ENCODE measurements at regions not wholly inside any gene's neighbourhood (a gene's known extent, or its start where the extent isn't known, plus 50 kb on each side); places are given as distances from the start of the nearest gene placed in this dataset.

- Histone ChIP-seq H3K4me1 (ENCODE audit: insufficient read depth, low read length, severe bottlenecking) (no peaks in the 10 kb centered on the region), H3K36me3 (ENCODE audit: insufficient read depth, low read length) (no peaks in the 10 kb centered on the region), H3F3A (ENCODE audit: insufficient read depth, low read length) (no peaks in the 10 kb centered on the region), H3K9me3 (ENCODE audit: low read length) (no peaks in the 10 kb centered on the region), H3K27ac (ENCODE audit: low read depth, low read length, poor library complexity, severe bottlenecking) (no peak overlapping the region), H3K4me2 (ENCODE audit: low read length) (no peak overlapping the region), H3K9me2 (ENCODE audit: low read depth, low read length) (no peaks in the 10 kb centered on the region), H3K9ac (ENCODE audit: low read length) (no peak overlapping the region), H3K27me3 (ENCODE audit: insufficient read depth, low read length) (no peaks in the 10 kb centered on the region), H3K4me3 (ENCODE audit: low read depth, low read length, poor library complexity, severe bottlenecking) (no peak overlapping the region), H4K20me1 (ENCODE audit: insufficient read depth, low read length) (no peaks in the 10 kb centered on the region), H3K79me2 (ENCODE audit: insufficient read depth, low read length) (no peaks in the 10 kb centered on the region), H2AFZ (ENCODE audit: low read length) (no peak overlapping the region)
- TF ChIP-seq CTCF (IDR thresholded peaks at IDR 0.05; ENCODE audit: low read length) (no peak), EZH2 (IDR thresholded peaks at IDR 0.05; ENCODE audit: borderline replicate concordance, low read length) (no peak)
Observed at GRCh38 chr6:44598679-44599078, 211.2 kb downstream of the CDC5L start.

GRCh38 chr6:44599672-44600071, 212.2 kb downstream of the CDC5L start:
- Histone ChIP-seq H3K79me2 (ENCODE audit: insufficient read depth, low read length) (no peaks in the 10 kb centered on the region), H3K36me3 (ENCODE audit: insufficient read depth, low read length) (no peaks in the 10 kb centered on the region), H2AFZ (ENCODE audit: low read length) (no peak overlapping the region), H3K27ac (ENCODE audit: low read depth, low read length, poor library complexity, severe bottlenecking) (no peak overlapping the region), H3K4me2 (ENCODE audit: low read length) (no peak overlapping the region), H3K9ac (ENCODE audit: low read length) (no peak overlapping the region), H3K4me3 (ENCODE audit: low read depth, low read length, poor library complexity, severe bottlenecking) (no peak overlapping the region), H3K9me3 (ENCODE audit: low read length) (no peaks in the 10 kb centered on the region), H3K27me3 (ENCODE audit: insufficient read depth, low read length) (no peaks in the 10 kb centered on the region), H4K20me1 (ENCODE audit: insufficient read depth, low read length) (no peaks in the 10 kb centered on the region), H3K9me2 (ENCODE audit: low read depth, low read length) (no peaks in the 10 kb centered on the region), H3K4me1 (ENCODE audit: insufficient read depth, low read length, severe bottlenecking) (no peaks in the 10 kb centered on the region), H3F3A (ENCODE audit: insufficient read depth, low read length) (no peaks in the 10 kb centered on the region)
- TF ChIP-seq CTCF (IDR thresholded peaks at IDR 0.05; ENCODE audit: low read length) = no peak
- TF ChIP-seq EZH2 (IDR thresholded peaks at IDR 0.05; ENCODE audit: borderline replicate concordance, low read length) = no peak

GRCh38 chr6:44603044-44603686, 215.7 kb downstream of the CDC5L start:
- Histone ChIP-seq H3K9me3 (ENCODE audit: low read length) (no peaks in the 10 kb centered on the region), H3K4me2 (ENCODE audit: low read length) (no peak overlapping the region)

More at GRCh38 chr6:44603044-44603686, 215.7 kb downstream of the CDC5L start:
- Histone ChIP-seq H3K4me3 (ENCODE audit: low read depth, low read length, poor library complexity, severe bottlenecking) (no peak overlapping the region), H3K9ac (ENCODE audit: low read length) (no peak overlapping the region), H4K20me1 (ENCODE audit: insufficient read depth, low read length) (no peaks in the 10 kb centered on the region), H3K4me1 (ENCODE audit: insufficient read depth, low read length, severe bottlenecking) (no peaks in the 10 kb centered on the region), H3K79me2 (ENCODE audit: insufficient read depth, low read length) (no peaks in the 10 kb centered on the region), H3K27ac (ENCODE audit: low read depth, low read length, poor library complexity, severe bottlenecking) (no peak overlapping the region), H3K9me2 (ENCODE audit: low read depth, low read length) (no peaks in the 10 kb centered on the region), H3F3A (ENCODE audit: insufficient read depth, low read length) (no peaks in the 10 kb centered on the region), H2AFZ (ENCODE audit: low read length) (no peak overlapping the region), H3K36me3 (ENCODE audit: insufficient read depth, low read length) (no peaks in the 10 kb centered on the region), H3K27me3 (ENCODE audit: insufficient read depth, low read length) (no peaks in the 10 kb centered on the region)
- TF ChIP-seq EZH2 (IDR thresholded peaks at IDR 0.05; ENCODE audit: borderline replicate concordance, low read length) (no peak), CTCF (IDR thresholded peaks at IDR 0.05; ENCODE audit: low read length) (no peak)

Data from OCI-LY1 (cell line).